ENCODE measurements at regions not wholly inside any gene's neighbourhood (a gene's known extent, or its start where the extent isn't known, plus 50 kb on each side); places are given as distances from the start of the nearest gene placed in this dataset.

DNA sequence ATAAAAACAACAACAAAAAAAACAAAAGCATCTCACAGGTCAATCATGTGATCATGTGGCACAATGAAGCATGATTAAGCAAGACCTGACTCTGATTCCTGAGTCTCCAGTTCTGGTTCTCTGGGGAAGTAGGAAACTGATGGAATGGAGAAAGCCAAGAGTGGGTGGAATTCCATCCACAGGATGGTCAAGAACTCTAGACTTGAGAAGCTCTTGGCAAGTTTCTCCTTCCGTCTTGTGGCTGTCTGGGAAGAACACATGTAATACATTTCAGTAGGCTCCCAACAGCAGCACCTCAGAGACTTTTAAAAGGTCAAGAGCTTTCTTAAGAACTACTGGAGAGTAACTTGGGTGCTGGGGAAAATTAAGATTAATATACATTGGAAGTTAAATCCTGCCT is 78.6 kb upstream of the TSHZ3 start:
- Histone ChIP-seq H3K9ac (ENCODE audit: insufficient read depth in 1 of 2, low read length in 2 of 2) (no peak overlapping the region), H3K36me3 (ENCODE audit: control insufficient read depth in 4 of 4, insufficient read depth in 4 of 4, low read length in 4 of 4) (no peaks in the 10 kb centered on the region), H3K27ac (ENCODE audit: low read depth in 1 of 2, low read length in 1 of 2) (no peak overlapping the region), H3K4me3 (no peak overlapping the region), H3K27me3 (ENCODE audit: control insufficient read depth in 3 of 3, insufficient read depth in 3 of 3, low read length in 2 of 3) (no peaks in the 10 kb centered on the region), H3K4me1 (ENCODE audit: control insufficient read depth in 5 of 5, insufficient read depth in 5 of 5, low read length in 5 of 5) (peaks cover 0 to 14% (median 0%) of the 10 kb centered on the region in 5 donors), H3K9me3 (ENCODE audit: control insufficient read depth in 4 of 4, insufficient read depth in 3 of 4, low read length in 3 of 4) (peaks cover 0 to 5% (median 0%) of the 10 kb centered on the region in 4 donors)
- 70 to 89% methylated on average over 1 of the region's 1 CpG for WGBS, 2 donors
- DNase-seq (no peak), ATAC-seq (ENCODE audit: insufficient read depth, low FRiP score) (no peak)
- TF ChIP-seq, protein P1, sequence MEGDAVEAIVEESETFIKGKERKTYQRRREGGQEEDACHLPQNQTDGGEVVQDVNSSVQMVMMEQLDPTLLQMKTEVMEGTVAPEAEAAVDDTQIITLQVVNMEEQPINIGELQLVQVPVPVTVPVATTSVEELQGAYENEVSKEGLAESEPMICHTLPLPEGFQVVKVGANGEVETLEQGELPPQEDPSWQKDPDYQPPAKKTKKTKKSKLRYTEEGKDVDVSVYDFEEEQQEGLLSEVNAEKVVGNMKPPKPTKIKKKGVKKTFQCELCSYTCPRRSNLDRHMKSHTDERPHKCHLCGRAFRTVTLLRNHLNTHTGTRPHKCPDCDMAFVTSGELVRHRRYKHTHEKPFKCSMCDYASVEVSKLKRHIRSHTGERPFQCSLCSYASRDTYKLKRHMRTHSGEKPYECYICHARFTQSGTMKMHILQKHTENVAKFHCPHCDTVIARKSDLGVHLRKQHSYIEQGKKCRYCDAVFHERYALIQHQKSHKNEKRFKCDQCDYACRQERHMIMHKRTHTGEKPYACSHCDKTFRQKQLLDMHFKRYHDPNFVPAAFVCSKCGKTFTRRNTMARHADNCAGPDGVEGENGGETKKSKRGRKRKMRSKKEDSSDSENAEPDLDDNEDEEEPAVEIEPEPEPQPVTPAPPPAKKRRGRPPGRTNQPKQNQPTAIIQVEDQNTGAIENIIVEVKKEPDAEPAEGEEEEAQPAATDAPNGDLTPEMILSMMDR (IDR thresholded peaks at IDR 0.05; ENCODE audit: control extremely low read depth, extremely low read depth) = no peak

DNA sequence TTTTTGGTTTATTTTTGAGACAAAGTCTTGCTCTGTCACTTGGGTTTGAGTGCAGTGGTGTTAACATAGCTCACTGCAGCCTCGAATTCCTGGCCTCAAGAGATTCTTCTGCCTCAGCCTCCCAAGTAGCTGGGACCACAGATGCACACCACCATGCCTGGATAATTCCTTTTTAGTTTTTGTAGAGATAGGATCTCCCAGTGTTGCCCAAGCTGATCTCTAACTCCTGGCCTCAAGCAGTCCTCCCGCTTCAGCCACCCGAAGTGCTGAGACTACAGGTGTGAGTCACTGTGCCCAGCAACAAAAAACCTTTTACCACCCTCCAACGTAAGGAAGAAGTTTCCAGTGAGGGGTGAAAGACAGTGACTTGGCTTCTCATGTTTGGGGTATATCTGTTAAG is 81.1 kb upstream of the TSHZ3 start:
- 79 to 92% methylated on average over 4 of the region's 4 CpGs for WGBS, 2 donors

DNA sequence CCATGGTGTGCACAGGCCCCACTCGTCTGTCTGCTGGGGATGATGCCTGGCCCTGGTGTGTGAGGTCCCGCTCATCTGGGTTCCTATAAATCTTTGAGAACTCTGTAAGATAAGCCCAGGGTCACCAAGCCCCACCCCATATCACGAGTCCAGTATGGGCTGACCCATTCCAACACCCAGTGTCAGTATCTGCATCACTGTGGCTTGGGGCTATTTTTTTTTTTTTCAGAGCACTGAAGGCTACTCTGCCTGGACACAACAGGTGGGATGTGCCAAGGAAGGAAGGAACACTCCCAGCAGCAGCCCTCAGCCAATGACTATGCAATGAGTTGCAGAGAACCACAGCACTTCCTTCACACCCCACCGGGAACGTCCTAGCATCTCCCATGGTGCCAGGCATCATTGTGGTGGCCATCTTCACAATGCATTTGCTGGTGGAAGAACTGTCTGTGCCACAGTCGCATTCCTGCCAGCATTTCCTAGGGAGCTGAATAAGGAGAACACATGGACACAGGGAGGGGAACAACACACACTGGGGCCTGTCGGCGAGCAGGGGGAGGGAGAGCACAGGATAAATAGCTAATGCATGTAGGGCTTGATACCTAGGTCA is 83.1 kb upstream of the TSHZ3 start:
- Histone ChIP-seq H3K9me3 (ENCODE audit: control insufficient read depth in 4 of 4, insufficient read depth in 3 of 4, low read length in 3 of 4) (peaks cover 0 to 3% (median 0%) of the 10 kb centered on the region in 4 donors), H3K4me3 (no peak overlapping the region), H3K4me1 (ENCODE audit: control insufficient read depth in 5 of 5, insufficient read depth in 5 of 5, low read length in 5 of 5) (no peaks in the 10 kb centered on the region), H3K27ac (ENCODE audit: low read depth in 1 of 2, low read length in 1 of 2) (no peak overlapping the region), H3K9ac (ENCODE audit: insufficient read depth in 1 of 2, low read length in 2 of 2) (no peak overlapping the region), H3K36me3 (ENCODE audit: control insufficient read depth in 4 of 4, insufficient read depth in 4 of 4, low read length in 4 of 4) (no peaks in the 10 kb centered on the region), H3K27me3 (ENCODE audit: control insufficient read depth in 3 of 3, insufficient read depth in 3 of 3, low read length in 2 of 3) (no peaks in the 10 kb centered on the region)
- ATAC-seq (ENCODE audit: insufficient read depth, low FRiP score) (no peak), DNase-seq (no peak)
- 75 to 76% methylated on average over 8 of the region's 8 CpGs for WGBS, 2 donors
- TF ChIP-seq, protein P1 (IDR thresholded peaks at IDR 0.05; ENCODE audit: control extremely low read depth, extremely low read depth) = no peak

More for the DNA sequence above, 81.1 kb upstream of the TSHZ3 start:
- no peak overlapping the region for H3K9ac ChIP-seq (ENCODE audit: insufficient read depth in 1 of 2, low read length in 2 of 2)
- ATAC-seq (ENCODE audit: insufficient read depth, low FRiP score) = no peak
- H3K36me3 ChIP-seq (ENCODE audit: control insufficient read depth in 4 of 4, insufficient read depth in 4 of 4, low read length in 4 of 4) = no peaks in the 10 kb centered on the region
- H3K27ac ChIP-seq (ENCODE audit: low read depth in 1 of 2, low read length in 1 of 2) = no peak overlapping the region
- no peak overlapping the region for H3K4me3 ChIP-seq
- TF ChIP-seq, protein P1 (IDR thresholded peaks at IDR 0.05; ENCODE audit: control extremely low read depth, extremely low read depth) = no peak
- DNase-seq = no peak
- peaks cover 0 to 5% (median 0%) of the 10 kb centered on the region in 4 donors for H3K9me3 ChIP-seq (ENCODE audit: control insufficient read depth in 4 of 4, insufficient read depth in 3 of 4, low read length in 3 of 4)
- peaks cover 0 to 4% (median 0%) of the 10 kb centered on the region in 5 donors for H3K4me1 ChIP-seq (ENCODE audit: control insufficient read depth in 5 of 5, insufficient read depth in 5 of 5, low read length in 5 of 5)
- no peaks in the 10 kb centered on the region for H3K27me3 ChIP-seq (ENCODE audit: control insufficient read depth in 3 of 3, insufficient read depth in 3 of 3, low read length in 2 of 3)

Measured in lung (tissue), 11 donors.